IMR-90 (cell line): ENCODE measurements at regions not wholly inside any gene's neighbourhood (a gene's known extent, or its start where the extent isn't known, plus 50 kb on each side); places are given as distances from the start of the nearest gene placed in this dataset.
A peak's percentile ranks its signal among the peaks of the same experiment; 100 is the strongest.

Source experiments
- ATAC-seq: fragments of 200-7000 bp; cut with Tn5 transposase; 2 replicates; pipeline ENCODE4 v1.9.1; 2020; ENCODE audit warnings: low read depth, mild to moderate bottlenecking, moderate library complexity
- BruUV-seq: library from RNA; stranded (reverse); fragments of 400-500 nt; replicated peaks from 2 replicates; lab custom pipeline; 2021; lab: Mats Ljungman, UMichigan
- CTCF ChIA-PET: fragments of 300-600 bp; formaldehyde crosslinking; extraction: SDS; loops from one replicate; lab custom pipeline; 2021; ENCODE audit warnings: antibody characterized with exemption; lab: Yijun Ruan, JAX
- POLR2A ChIA-PET: fragments of 300-600 bp; sonication (Branson Sonifier 250); formaldehyde crosslinking; loops from one replicate; lab custom pipeline; 2022; ENCODE audit warnings: antibody characterized with exemption; ENCODE audit not compliant: unreplicated experiment; lab: Charles Lee
- DNase-seq: peaks from one replicate; pipeline ENCODE4 v3.0.0; 2013
- H2AFZ ChIP-seq: replicated peaks from 2 replicates; pipeline ENCODE3; 2013; ENCODE audit warnings: low read length, mild to moderate bottlenecking; ENCODE audit not compliant: poor library complexity
- H2AK5ac ChIP-seq: 2 replicates; pipeline ENCODE4 v1.6.1; 2013; ENCODE audit warnings: low read depth, low read length, inconsistent platforms
- H2AK9ac ChIP-seq: replicated peaks from 2 replicates; pipeline ENCODE3; 2013; ENCODE audit warnings: mild to moderate bottlenecking, low read depth, low read length, moderate library complexity; ENCODE audit not compliant: poor library complexity
- H2BK120ac ChIP-seq: 2 replicates; pipeline ENCODE4 v1.6.1; 2013; ENCODE audit warnings: low read depth, low read length, inconsistent platforms
- H2BK15ac ChIP-seq: 3 replicates; pipeline ENCODE4 v1.6.1; 2013; ENCODE audit warnings: low read depth, low read length, inconsistent platforms
- H2BK20ac ChIP-seq: 2 replicates; pipeline ENCODE4 v1.6.1; 2013; ENCODE audit warnings: low read depth, mild to moderate bottlenecking, inconsistent platforms, low read length, moderate library complexity
- H2BK5ac ChIP-seq: 2 replicates; pipeline ENCODE4 v1.6.1; 2013; ENCODE audit warnings: mild to moderate bottlenecking, low read depth, low read length, inconsistent platforms; ENCODE audit not compliant: poor library complexity, severe bottlenecking
- H3K14ac ChIP-seq: replicated peaks from 2 replicates; pipeline ENCODE4 v1.6.1; 2013; ENCODE audit warnings: low read depth, low read length, inconsistent platforms
- H3K18ac ChIP-seq: 2 replicates; pipeline ENCODE4 v1.6.1; 2013; ENCODE audit warnings: low read depth, low read length, control low read depth
- H3K23ac ChIP-seq: 2 replicates; pipeline ENCODE4 v1.6.1; 2013; ENCODE audit warnings: low read depth, low read length, inconsistent platforms
- H3K27ac ChIP-seq: 2 replicates; pipeline ENCODE4 v1.5.1; 2013; ENCODE audit warnings: mild to moderate bottlenecking, control low read depth, low read length; ENCODE audit not compliant: insufficient read depth
- H3K27me3 ChIP-seq: 2 replicates; pipeline ENCODE4 v1.6.1; 2013; ENCODE audit warnings: low read length; ENCODE audit not compliant: control insufficient read depth, insufficient read depth
- H3K36me3 ChIP-seq: 2 replicates; pipeline ENCODE4 v1.6.1; 2013; ENCODE audit warnings: low read length, mixed read lengths; ENCODE audit not compliant: control insufficient read depth, insufficient read depth
- H3K4ac ChIP-seq: 2 replicates; pipeline ENCODE4 v1.6.1; 2013; ENCODE audit warnings: low read depth, low read length, inconsistent platforms
- H3K4me1 ChIP-seq: 2 replicates; pipeline ENCODE4 v1.6.1; 2013; ENCODE audit warnings: low read length, mixed read lengths; ENCODE audit not compliant: control insufficient read depth, insufficient read depth
- H3K4me2 ChIP-seq: 2 replicates; pipeline ENCODE4 v1.6.1; 2013; ENCODE audit warnings: low read depth, mild to moderate bottlenecking, control low read depth, low read length, moderate library complexity
- H3K4me3 ChIP-seq: 2 replicates; pipeline ENCODE4 v1.5.1; 2013; ENCODE audit warnings: low read depth, mild to moderate bottlenecking, control low read depth, low read length, moderate library complexity; ENCODE audit not compliant: insufficient read depth
- H3K56ac ChIP-seq: 2 replicates; pipeline ENCODE4 v1.6.1; 2013; ENCODE audit warnings: low read length, inconsistent platforms; ENCODE audit not compliant: insufficient read depth; ENCODE audit errors: extremely low read depth
- H3K79me1 ChIP-seq, 2 experiments: 2 replicates each; pipeline ENCODE4 v1.6.1; 2013; ENCODE audit warnings: low read length in 2 of 2, inconsistent platforms in 1 of 2, low read depth in 1 of 2
- H3K9ac ChIP-seq: 2 replicates; pipeline ENCODE4 v1.6.1; 2013; ENCODE audit warnings: low read depth, low read length, control low read depth
- H3K9me1 ChIP-seq: 2 replicates; pipeline ENCODE4 v1.6.1; 2013; ENCODE audit warnings: low read length, inconsistent platforms; ENCODE audit not compliant: insufficient read depth
- H3K9me3 ChIP-seq: 2 replicates; pipeline ENCODE4 v1.6.1; 2013; ENCODE audit warnings: low read length; ENCODE audit not compliant: control insufficient read depth, insufficient read depth
- H4K20me1 ChIP-seq: 2 replicates; pipeline ENCODE4 v1.6.1; 2013; ENCODE audit warnings: low read length, inconsistent platforms; ENCODE audit not compliant: insufficient read depth
- H4K5ac ChIP-seq: 2 replicates; pipeline ENCODE4 v1.6.1; 2013; ENCODE audit warnings: mild to moderate bottlenecking, low read depth, low read length, control low read depth
- H4K8ac ChIP-seq, 2 experiments: 2 replicates each; pipeline ENCODE4 v1.6.1; 2013; ENCODE audit warnings: low read depth in 2 of 2, low read length in 2 of 2, control low read depth in 1 of 2, inconsistent platforms in 1 of 2
- H4K91ac ChIP-seq: 2 replicates; pipeline ENCODE4 v1.6.1; 2013; ENCODE audit warnings: low read depth, low read length, inconsistent platforms; ENCODE audit not compliant: insufficient read depth
- MAFK ChIP-seq: IDR thresholded peaks from 2 replicates; pipeline ENCODE4 v1.6.1; 2012; ENCODE audit warnings: low read depth, low read length, improper control_type of control experiment
- RCOR1 ChIP-seq: IDR thresholded peaks from 2 replicates; pipeline ENCODE4 v1.6.1; 2012; ENCODE audit warnings: mild to moderate bottlenecking, low read length, improper control_type of control experiment; ENCODE audit not compliant: insufficient replicate concordance
- WGBS, 2 experiments: methylation state at CpG; one replicate each; pipeline versions ENCODE4 v1.1.5 to v1.1.7; 2013; ENCODE audit warnings: missing lambda C conversion rate in 2 of 2; ENCODE audit not compliant: insufficient read length in 1 of 2; ENCODE audit errors: extremely low coverage in 2 of 2; 5-methylcytosine and 5-hydroxymethylcytosine counted together
- dilution Hi-C: fragments of 300-500 bp; cut with HindIII; formaldehyde crosslinking; loops from one replicate; pipeline ENCODE4 v1.14.3; 2018; ENCODE audit warnings: low sequenced_read_pairs; ENCODE audit not compliant: unreplicated experiment
- in situ Hi-C: fragments of 300-500 bp; cut with MboI; formaldehyde crosslinking; loops from 3 replicates; pipeline ENCODE4 v1.14.3; 2019; ENCODE audit warnings: low sequenced_read_pairs, inconsistent platforms, mixed read lengths
- intact Hi-C: fragments of 100-400 bp; cut with micrococcal nuclease; formaldehyde crosslinking; loops from 2 replicates; pipeline ENCODE4 v1.10.0; 2022

DNA sequence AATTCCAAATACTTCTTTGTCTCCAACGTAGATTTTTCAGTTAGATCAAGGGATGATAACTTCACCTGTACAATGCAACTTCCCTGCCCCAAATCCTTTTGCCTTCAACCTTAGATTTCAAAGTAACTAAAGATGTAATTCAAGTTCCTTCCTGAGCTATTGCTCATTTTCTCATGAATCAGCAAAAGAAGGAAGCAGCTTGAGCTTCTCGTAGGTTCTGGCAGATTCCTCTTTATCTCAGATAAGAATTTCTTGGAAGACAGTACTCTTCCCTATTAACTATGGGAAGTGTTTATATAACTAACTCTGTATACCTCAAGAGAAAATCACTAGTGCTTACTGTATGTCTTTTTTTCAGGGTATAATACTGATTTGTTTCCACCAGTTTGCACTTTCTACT lies 203.8 kb downstream of the RASSF9 start:
- Histone ChIP-seq H2AK5ac (no peak overlapping the region), H3K14ac (no peak overlapping the region), H3K9me1 (no peaks in the 10 kb centered on the region), H3K56ac (no peak overlapping the region), H2AK9ac (no peak overlapping the region), H4K91ac (no peak overlapping the region), H2BK20ac (no peak overlapping the region), H3K4me3 (no peak overlapping the region), H2BK5ac (no peak overlapping the region), H3K36me3 (no peaks in the 10 kb centered on the region), H3K4ac (no peak overlapping the region), H2BK120ac (no peak overlapping the region), H3K4me1 (no peaks in the 10 kb centered on the region), H3K18ac (no peak overlapping the region), H4K5ac (no peak overlapping the region), H3K23ac (no peak overlapping the region), H3K9ac (no peak overlapping the region), H2BK15ac (no peak overlapping the region), H3K9me3 (no peaks in the 10 kb centered on the region), H3K27me3 (no peaks in the 10 kb centered on the region), H4K20me1 (no peaks in the 10 kb centered on the region), H3K27ac (no peak overlapping the region), H3K4me2 (no peak overlapping the region), H3K79me1 (no peaks in the 10 kb centered on the region), H2AFZ (no peak overlapping the region), H4K8ac (no peak overlapping the region)
- ChIA-PET POLR2A (no interaction called here), CTCF (no interaction called here)
- DNase-seq (peak; percentile 68), ATAC-seq (peak; percentile 61)
- in situ Hi-C loops: no loop called here
- BruUV-seq: no TSS peak
- no peak for TF ChIP-seq RCOR1
- peak; percentile 92 for TF ChIP-seq MAFK
- intact Hi-C loops: no loop called here
- dilution Hi-C loops: no loop called here
- 40% methylated on average over 1 of the region's 2 CpGs; no CpG with 5 or more reads in 1 of the 2 experiments for WGBS, 2 experiments
